ENCODE measurements at regions not wholly inside any gene's neighbourhood (a gene's known extent, or its start where the extent isn't known, plus 50 kb on each side); places are given as distances from the start of the nearest gene placed in this dataset.

DNA sequence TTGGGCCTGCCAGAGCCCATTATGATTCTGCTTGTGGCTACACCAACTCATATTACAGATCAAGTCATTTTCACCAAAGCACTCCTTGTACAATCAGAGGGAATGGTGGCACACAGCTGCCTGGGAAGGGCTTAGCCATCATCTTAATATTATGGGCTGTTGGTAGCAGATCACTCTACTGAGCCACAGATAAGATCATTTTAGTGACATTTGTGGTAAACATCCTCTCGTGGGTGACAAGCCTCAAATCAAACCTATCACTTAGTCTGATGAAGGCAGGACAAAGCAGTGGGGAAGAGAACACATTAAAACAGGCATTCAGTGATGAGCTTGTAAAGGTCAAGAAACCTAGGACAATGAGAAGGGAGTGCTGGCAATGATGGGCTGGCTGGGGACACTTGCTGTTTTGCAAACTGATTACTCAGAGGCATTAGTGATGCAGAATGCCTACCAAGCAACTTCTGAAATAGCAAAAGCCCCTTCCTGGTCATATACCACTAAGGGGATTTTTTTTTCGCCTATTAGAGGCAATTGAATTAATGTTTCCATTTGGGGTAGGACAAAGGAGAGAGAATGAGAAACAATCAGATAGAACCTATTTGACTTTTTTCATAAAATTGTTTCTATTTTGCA lies 137.5 kb upstream of the WDR11 start:
- TF ChIP-seq ZNF10 (CRISPR knock-in tag; IDR thresholded peaks at IDR 0.05; ENCODE audit: borderline replicate concordance, low read depth) (no peak), HNRNPUL1 (IDR thresholded peaks at IDR 0.05; ENCODE audit: low read depth, low read length) (no peak), POLR2AphosphoS5 (IDR thresholded peaks at IDR 0.05; ENCODE audit: low read depth, low read length) (no peak)
